Caco-2 (cell line): ENCODE measurements at regions not wholly inside any gene's neighbourhood (a gene's known extent, or its start where the extent isn't known, plus 50 kb on each side); places are given as distances from the start of the nearest gene placed in this dataset.

Source experiments
- BruUV-seq: library from RNA; stranded (reverse); fragments of 400-500 nt; replicated peaks from 2 replicates; lab custom pipeline; 2021; lab: Mats Ljungman, UMichigan
- CTCF ChIA-PET: fragments of 300-600 bp; sonication (Branson Sonifier 250); formaldehyde crosslinking; loops from one replicate; lab custom pipeline; 2022; ENCODE audit warnings: antibody characterized with exemption; lab: Charles Lee
- POLR2A ChIA-PET: fragments of 300-600 bp; sonication (Branson Sonifier 250); formaldehyde crosslinking; loops from one replicate; lab custom pipeline; 2022; ENCODE audit warnings: antibody characterized with exemption; lab: Charles Lee
- DNase-seq, 2 experiments: peaks; one replicate each; pipeline versions ENCODE4 v3.0.0 to v3.0.0-alpha.2; 2020 to 2022
- H3K27me3 ChIP-seq: replicated peaks from 2 replicates; pipeline ENCODE4 v1.6.0; 2011; ENCODE audit warnings: low read length; ENCODE audit not compliant: control insufficient read depth, insufficient read depth
- H3K36me3 ChIP-seq: 2 replicates; pipeline ENCODE4 v1.5.1; 2011; ENCODE audit warnings: low read length; ENCODE audit not compliant: control insufficient read depth, insufficient read depth
- H3K4me1 ChIP-seq: fragments of 250-450 bp; sonication (Bioruptor Pico); 2 replicates; pipeline ENCODE4 v1.5.1; 2020; ENCODE audit warnings: mild to moderate bottlenecking
- H3K4me3 ChIP-seq: 2 replicates; pipeline ENCODE4 v1.5.1; 2011; ENCODE audit warnings: low read depth, mild to moderate bottlenecking, control low read depth, low read length
- H3K9me3 ChIP-seq: fragments of 250-450 bp; sonication (Bioruptor Pico); 2 replicates; pipeline ENCODE4 v1.5.1; 2020; ENCODE audit warnings: mild to moderate bottlenecking, moderate library complexity
- H3K27ac Mint-ChIP-seq: one replicate; pipeline ENCODE4 v1.8.0; 2022; ENCODE audit warnings: mixed read lengths; ENCODE audit not compliant: unreplicated experiment
- H3K27me3 Mint-ChIP-seq: one replicate; pipeline ENCODE4 v1.8.0; 2022; ENCODE audit warnings: mixed read lengths; ENCODE audit not compliant: insufficient read depth, unreplicated experiment
- H3K36me3 Mint-ChIP-seq: one replicate; pipeline ENCODE4 v1.8.0; 2022; ENCODE audit warnings: mild to moderate bottlenecking, mixed read lengths; ENCODE audit not compliant: insufficient read depth, unreplicated experiment
- H3K4me1 Mint-ChIP-seq: one replicate; pipeline ENCODE4 v1.8.0; 2022; ENCODE audit warnings: low read depth, mixed read lengths; ENCODE audit not compliant: unreplicated experiment
- H3K4me3 Mint-ChIP-seq: one replicate; pipeline ENCODE4 v1.8.0; 2022; ENCODE audit warnings: mild to moderate bottlenecking, moderate library complexity, mixed read lengths; ENCODE audit not compliant: unreplicated experiment
- H3K9me3 Mint-ChIP-seq: one replicate; pipeline ENCODE4 v1.8.0; 2022; ENCODE audit warnings: mixed read lengths; ENCODE audit not compliant: unreplicated experiment
- intact Hi-C: fragments of 100-400 bp; cut with micrococcal nuclease; formaldehyde crosslinking; loops from one replicate; pipeline ENCODE4 v1.10.0; 2022; ENCODE audit not compliant: unreplicated experiment
- TF ChIP-seq, protein P1 (sequence below), 2 experiments: fragments of 200-600 bp in 1 of 2; IDR thresholded peaks; 1 replicate in 1 of 2; 2 replicates in 1 of 2; pipeline versions ENCODE4 v1.5.1 to v1.8.0; 2011 to 2022; ENCODE audit warnings: antibody characterized with exemption in 1 of 2, control low read depth in 1 of 2, inconsistent platforms in 1 of 2, low read depth in 1 of 2, low read length in 1 of 2, mild to moderate bottlenecking in 1 of 2, moderate library complexity in 1 of 2; ENCODE audit not compliant: insufficient read depth in 1 of 2, severe bottlenecking in 1 of 2, unreplicated experiment in 1 of 2

DNA sequence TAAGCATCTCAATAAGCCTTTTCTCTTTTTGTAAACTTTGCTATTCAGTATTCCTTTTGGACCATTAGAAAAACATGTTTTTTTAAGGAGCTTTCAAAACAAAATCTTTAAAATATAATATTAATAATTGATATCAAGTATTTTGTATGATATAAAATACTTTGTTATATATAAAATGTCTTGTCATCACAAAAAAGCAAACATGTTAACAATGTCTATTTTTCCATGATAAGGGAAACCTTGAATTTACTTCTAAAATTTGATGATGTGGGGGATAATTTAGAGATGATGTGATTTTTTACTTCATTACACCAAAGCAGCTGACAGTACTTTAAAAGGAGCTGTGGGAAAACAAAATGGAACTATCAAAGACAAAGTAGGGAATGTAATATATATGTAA, 887.7 kb downstream of the SI start:
- POLR2A ChIA-PET: no interaction called here
- H3K4me1 ChIP-seq: no peaks in the 10 kb centered on the region
- Mint-ChIP-seq H3K27ac (no peak overlapping the region), H3K4me1 (no peaks in the 10 kb centered on the region), H3K36me3 (no peaks in the 10 kb centered on the region), H3K9me3 (no peaks in the 10 kb centered on the region), H3K27me3 (no peaks in the 10 kb centered on the region), H3K4me3 (no peak overlapping the region)
- BruUV-seq: no TSS peak
- no peaks in the 10 kb centered on the region for H3K27me3 ChIP-seq
- TF ChIP-seq, protein P1, sequence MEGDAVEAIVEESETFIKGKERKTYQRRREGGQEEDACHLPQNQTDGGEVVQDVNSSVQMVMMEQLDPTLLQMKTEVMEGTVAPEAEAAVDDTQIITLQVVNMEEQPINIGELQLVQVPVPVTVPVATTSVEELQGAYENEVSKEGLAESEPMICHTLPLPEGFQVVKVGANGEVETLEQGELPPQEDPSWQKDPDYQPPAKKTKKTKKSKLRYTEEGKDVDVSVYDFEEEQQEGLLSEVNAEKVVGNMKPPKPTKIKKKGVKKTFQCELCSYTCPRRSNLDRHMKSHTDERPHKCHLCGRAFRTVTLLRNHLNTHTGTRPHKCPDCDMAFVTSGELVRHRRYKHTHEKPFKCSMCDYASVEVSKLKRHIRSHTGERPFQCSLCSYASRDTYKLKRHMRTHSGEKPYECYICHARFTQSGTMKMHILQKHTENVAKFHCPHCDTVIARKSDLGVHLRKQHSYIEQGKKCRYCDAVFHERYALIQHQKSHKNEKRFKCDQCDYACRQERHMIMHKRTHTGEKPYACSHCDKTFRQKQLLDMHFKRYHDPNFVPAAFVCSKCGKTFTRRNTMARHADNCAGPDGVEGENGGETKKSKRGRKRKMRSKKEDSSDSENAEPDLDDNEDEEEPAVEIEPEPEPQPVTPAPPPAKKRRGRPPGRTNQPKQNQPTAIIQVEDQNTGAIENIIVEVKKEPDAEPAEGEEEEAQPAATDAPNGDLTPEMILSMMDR (IDR thresholded peaks at IDR 0.05; ENCODE audit: insufficient read depth in 1 of 2, low read depth in 1 of 2, low read length in 1 of 2, severe bottlenecking in 1 of 2, unreplicated experiment in 1 of 2): no peak
- CTCF ChIA-PET: no interaction called here
- no peaks in the 10 kb centered on the region for H3K36me3 ChIP-seq
- no peaks in the 10 kb centered on the region for H3K9me3 ChIP-seq
- no peak for DNase-seq
- intact Hi-C loops: no loop called here
- no peak overlapping the region for H3K4me3 ChIP-seq

DNA sequence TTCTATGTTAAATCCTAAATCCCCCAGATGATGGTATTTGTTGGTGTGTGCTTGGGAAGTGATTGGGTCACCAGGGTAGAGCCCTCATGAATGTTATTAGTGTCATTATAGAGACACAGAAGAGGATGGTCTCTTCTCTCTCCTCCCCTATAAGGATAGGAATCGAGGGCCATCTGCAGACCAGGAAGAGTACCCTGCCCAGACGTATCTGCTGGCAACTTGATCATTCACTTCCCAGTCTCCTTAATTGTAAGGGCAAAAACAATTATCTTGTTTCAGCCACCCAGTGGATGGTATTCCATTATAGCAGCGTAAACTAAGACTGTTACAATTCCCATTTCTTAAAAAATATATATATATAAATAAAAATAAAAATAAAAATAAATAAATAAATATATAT, 892.2 kb downstream of the SI start:
- CTCF ChIA-PET: no interaction called here
- BruUV-seq: no TSS peak
- POLR2A ChIA-PET: no interaction called here
- Mint-ChIP-seq H3K27ac (no peak overlapping the region), H3K27me3 (no peaks in the 10 kb centered on the region), H3K36me3 (no peaks in the 10 kb centered on the region), H3K4me1 (no peaks in the 10 kb centered on the region), H3K4me3 (no peak overlapping the region), H3K9me3 (peaks cover 14% of the 10 kb centered on the region)
- no peaks in the 10 kb centered on the region for H3K36me3 ChIP-seq
- TF ChIP-seq, protein P1 (IDR thresholded peaks at IDR 0.05; ENCODE audit: insufficient read depth in 1 of 2, low read depth in 1 of 2, low read length in 1 of 2, severe bottlenecking in 1 of 2, unreplicated experiment in 1 of 2): no peak
- no peaks in the 10 kb centered on the region for H3K27me3 ChIP-seq
- no peak for DNase-seq
- no peaks in the 10 kb centered on the region for H3K4me1 ChIP-seq
- intact Hi-C loops: no loop called here
- no peak overlapping the region for H3K4me3 ChIP-seq
- no peaks in the 10 kb centered on the region; the same call in 1 of the 2 replicates for H3K9me3 ChIP-seq

DNA sequence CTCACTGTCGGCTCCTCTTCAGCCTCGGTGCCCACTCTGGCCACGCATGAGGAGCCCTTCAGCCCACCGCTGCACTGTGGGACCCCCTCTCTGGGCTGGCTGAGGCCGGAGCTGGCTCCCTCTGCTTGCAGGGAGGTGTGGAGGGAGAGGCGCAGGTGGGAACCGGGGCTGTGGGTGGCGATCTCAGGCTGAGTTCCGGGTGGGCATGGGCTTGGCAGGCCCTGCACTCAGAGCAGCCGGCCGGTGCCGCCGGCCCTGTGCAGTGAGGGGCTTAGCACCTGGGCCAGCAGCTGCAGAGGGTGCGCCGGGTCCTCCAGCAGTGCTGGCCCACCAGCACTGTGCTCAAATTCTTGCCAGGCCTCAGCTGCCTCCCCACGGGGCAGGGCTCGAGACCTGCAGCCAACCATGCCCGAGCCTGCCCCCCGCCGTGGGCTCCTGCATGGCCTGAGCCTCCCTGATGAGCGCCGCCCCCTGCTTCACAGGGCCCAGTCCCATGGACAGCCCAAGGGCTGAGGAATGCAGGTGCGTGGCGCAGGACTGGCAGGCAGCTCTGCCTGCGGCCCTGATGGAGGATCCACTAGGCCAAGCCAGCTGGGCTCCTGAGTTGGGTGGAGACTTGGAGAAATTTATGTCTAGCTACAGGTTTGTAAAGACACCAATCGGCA, 899.1 kb downstream of the SI start:
- no peaks in the 10 kb centered on the region for H3K27me3 Mint-ChIP-seq
- DNase-seq: no peak
- H3K4me3 ChIP-seq: no peak overlapping the region
- no peaks in the 10 kb centered on the region for H3K27me3 ChIP-seq
- no peaks in the 10 kb centered on the region for H3K36me3 ChIP-seq
- BruUV-seq: no TSS peak
- H3K9me3 Mint-ChIP-seq: peaks cover 7% of the 10 kb centered on the region
- POLR2A ChIA-PET: no interaction called here
- H3K36me3 Mint-ChIP-seq: no peaks in the 10 kb centered on the region
- H3K4me1 Mint-ChIP-seq: no peaks in the 10 kb centered on the region
- TF ChIP-seq, protein P1 (IDR thresholded peaks at IDR 0.05; ENCODE audit: insufficient read depth in 1 of 2, low read depth in 1 of 2, low read length in 1 of 2, severe bottlenecking in 1 of 2, unreplicated experiment in 1 of 2): no peak
- H3K4me3 Mint-ChIP-seq: no peak overlapping the region
- H3K9me3 ChIP-seq: no peaks in the 10 kb centered on the region
- intact Hi-C loops: no loop called here
- CTCF ChIA-PET: no interaction called here
- H3K27ac Mint-ChIP-seq: no peak overlapping the region
- no peaks in the 10 kb centered on the region for H3K4me1 ChIP-seq
